B cell (primary cell): ENCODE measurements at regions not wholly inside any gene's neighbourhood (a gene's known extent, or its start where the extent isn't known, plus 50 kb on each side); places are given as distances from the start of the nearest gene placed in this dataset.
A peak's percentile ranks its signal among the peaks of the same experiment; 100 is the strongest.

Source experiments
- ATAC-seq: fragments of 200-7000 bp; cut with Tn5 transposase; one replicate; pipeline ENCODE4 v1.10.0; 2021; ENCODE audit warnings: low read depth, mild to moderate bottlenecking, moderate number of reproducible peaks, moderate library complexity
- CTCF ChIA-PET: fragments of 350-600 bp; sonication (Branson Sonifier 250); formaldehyde crosslinking; loops from one replicate; lab custom pipeline; 2021; ENCODE audit warnings: antibody characterized with exemption, inconsistent platforms; lab: Charles Lee
- POLR2A ChIA-PET: fragments of 350-600 bp; sonication (Branson Sonifier 250); formaldehyde crosslinking; loops from one replicate; lab custom pipeline; 2021; ENCODE audit warnings: antibody characterized with exemption; lab: Charles Lee
- DNase-seq: peaks from one replicate; pipeline ENCODE4 v3.0.0; 2013
- H2AFZ ChIP-seq: 2 replicates; pipeline ENCODE4 v1.6.1; 2012; ENCODE audit warnings: mild to moderate bottlenecking, low read depth, low read length; ENCODE audit not compliant: insufficient read depth, poor library complexity, severe bottlenecking
- H3K27ac ChIP-seq, 2 donors: 1 replicate in 1 of 2; 2 replicates in 1 of 2; pipeline ENCODE4 v1.5.1; 2012 to 2013; ENCODE audit warnings: low read length in 2 of 2, mild to moderate bottlenecking in 2 of 2, moderate library complexity in 1 of 2
- H3K27me3 ChIP-seq, 4 experiments: fragments of 200-600 bp in 1 of 4; sonication (generic) in 1 of 4; replicated peaks in 1 of 4; 1 replicate in 2 of 4; 2 replicates in 2 of 4; pipeline versions ENCODE4 v1.6.1 to v1.7.0; 2013 to 2016; ENCODE audit warnings: low read length in 3 of 4, mild to moderate bottlenecking in 2 of 4, mixed read lengths in 1 of 4, moderate library complexity in 1 of 4; ENCODE audit not compliant: insufficient read depth in 4 of 4, control insufficient read depth in 3 of 4; ENCODE audit errors: control extremely low read depth in 1 of 4
- H3K36me3 ChIP-seq, 2 experiments: replicated peaks in 1 of 2; 1 replicate in 1 of 2; 2 replicates in 1 of 2; pipeline versions ENCODE4 v1.6.1 to v1.7.1; 2013; ENCODE audit warnings: low read length in 1 of 2; ENCODE audit not compliant: insufficient read depth in 2 of 2, control insufficient read depth in 1 of 2; ENCODE audit errors: control extremely low read depth in 1 of 2, extremely low read depth in 1 of 2
- H3K4me1 ChIP-seq, 2 donors: fragments of 200-600 bp in 1 of 2; sonication (generic) in 1 of 2; 1 replicate in 1 of 2; 2 replicates in 1 of 2; pipeline versions ENCODE4 v1.5.1 to v1.6.1; 2013 to 2017; ENCODE audit warnings: low read length in 2 of 2; ENCODE audit not compliant: control insufficient read depth in 2 of 2, insufficient read depth in 2 of 2
- H3K4me2 ChIP-seq: replicated peaks from 2 replicates; pipeline ENCODE3; 2012; ENCODE audit warnings: mild to moderate bottlenecking, low read depth, low read length; ENCODE audit not compliant: poor library complexity, severe bottlenecking
- H3K4me3 ChIP-seq, 5 experiments: fragments of 200-600 bp in 1 of 5; sonication (generic) in 1 of 5; 1 replicate in 3 of 5; 2 replicates in 2 of 5; pipeline versions ENCODE4 v1.5.1 to v1.7.0; 2011 to 2016; ENCODE audit warnings: low read length in 4 of 5, mild to moderate bottlenecking in 4 of 5, low read depth in 2 of 5, control low read depth in 1 of 5, moderate library complexity in 1 of 5; ENCODE audit not compliant: insufficient read depth in 1 of 5; ENCODE audit errors: control extremely low read depth in 1 of 5, extremely low read depth in 1 of 5
- H3K79me2 ChIP-seq: fragments of 200-600 bp; sonication (generic); one replicate; pipeline ENCODE4 v1.6.0; 2016; ENCODE audit warnings: low read length; ENCODE audit not compliant: control insufficient read depth, insufficient read depth
- H3K9ac ChIP-seq: fragments of 200-600 bp; sonication (generic); 2 replicates; pipeline ENCODE4 v1.6.1; 2017; ENCODE audit warnings: mild to moderate bottlenecking, low read length, moderate library complexity
- H3K9me3 ChIP-seq, 3 donors: one replicate each; pipeline versions ENCODE4 v1.6.1 to v1.7.1; 2013; ENCODE audit warnings: low read length in 2 of 3; ENCODE audit not compliant: control insufficient read depth in 2 of 3, insufficient read depth in 1 of 3; ENCODE audit errors: control extremely low read depth in 1 of 3
- H4K20me1 ChIP-seq: 2 replicates; pipeline ENCODE4 v1.6.0; 2012; ENCODE audit warnings: mild to moderate bottlenecking, low read length; ENCODE audit not compliant: insufficient read depth, control insufficient read depth, poor library complexity, severe bottlenecking
- H3K27ac Mint-ChIP-seq: one replicate; pipeline ENCODE4 v1.8.0; 2021; ENCODE audit warnings: mixed read lengths
- H3K27me3 Mint-ChIP-seq: one replicate; pipeline ENCODE4 v1.8.0; 2021; ENCODE audit warnings: mixed read lengths
- H3K4me1 Mint-ChIP-seq: one replicate; pipeline ENCODE4 v1.8.0; 2021; ENCODE audit warnings: mixed read lengths
- H3K4me3 Mint-ChIP-seq: one replicate; pipeline ENCODE4 v1.8.0; 2021; ENCODE audit warnings: mixed read lengths
- H3K9me3 Mint-ChIP-seq: one replicate; pipeline ENCODE4 v1.8.0; 2022; ENCODE audit warnings: mixed read lengths; ENCODE audit not compliant: insufficient read depth
- CTCF ChIP-seq: fragments of 200-600 bp; IDR thresholded peaks from one replicate; pipeline ENCODE4 v1.8.0; 2022; ENCODE audit warnings: antibody characterized with exemption, mild to moderate bottlenecking
- EZH2 ChIP-seq: IDR thresholded peaks from 2 replicates; pipeline ENCODE4 v1.6.1; 2012; ENCODE audit warnings: borderline replicate concordance, low read depth, mild to moderate bottlenecking, moderate library complexity, low read length; ENCODE audit not compliant: insufficient read depth, poor library complexity, severe bottlenecking
- WGBS: methylation state at CpG from one replicate; pipeline ENCODE4 v1.1.5; 2013; ENCODE audit warnings: missing lambda C conversion rate; ENCODE audit not compliant: insufficient coverage; 5-methylcytosine and 5-hydroxymethylcytosine counted together
- intact Hi-C: fragments of 100-400 bp; cut with micrococcal nuclease; formaldehyde crosslinking; loops from one replicate; pipeline ENCODE4 v1.10.0; 2022

GRCh38 chr2:57906152-57906732 lies 140.4 kb upstream of the VRK2 start:
- ChIA-PET POLR2A (no interaction called here), CTCF (interaction anchor here (0.6 to 2.6 kb wide), 28 partner anchors 8 to 1299 kb away, joined by 3 to 9 read pairs (median 3); partner anchors contain the start of gene VRK2)
- peak overlapping the region; percentile 1 for H3K27ac Mint-ChIP-seq
- no peak overlapping the region for H3K4me3 Mint-ChIP-seq
- Histone ChIP-seq H3K9ac (no peak overlapping the region), H3K27ac (no peak overlapping the region), H3K4me2 (no peak overlapping the region), H3K4me1 (peaks cover 14 to 32% of the 10 kb centered on the region in 2 donors), H3K79me2 (no peaks in the 10 kb centered on the region), H3K9me3 (peaks cover 0 to 2% (median 0%) of the 10 kb centered on the region in 3 donors), H2AFZ (no peak overlapping the region), H3K4me3 (no peak overlapping the region), H3K36me3 (no peaks in the 10 kb centered on the region), H3K27me3 (no peaks in the 10 kb centered on the region), H4K20me1 (no peaks in the 10 kb centered on the region)
- ATAC-seq (peak; percentile 65), DNase-seq (peak; percentile 64)
- H3K4me1 Mint-ChIP-seq: peaks cover 34% of the 10 kb centered on the region
- H3K27me3 Mint-ChIP-seq: no peaks in the 10 kb centered on the region
- TF ChIP-seq CTCF (peak; percentile 84), EZH2 (no peak)
- no peaks in the 10 kb centered on the region for H3K9me3 Mint-ChIP-seq
- intact Hi-C loops: loop anchor here (1.0 to 10.0 kb wide), 6 partner anchors 141 to 1119 kb away; partner anchors contain the start of genes FANCL and VRK2
- no CpG with 5 or more reads among the region's 5 CpGs for WGBS

GRCh38 chr2:57907411-57907810 lies 139.2 kb upstream of the VRK2 start:
- H2AFZ ChIP-seq: peak overlapping the region; percentile 50
- intact Hi-C loops: loop anchor here (2.0 to 10.0 kb wide), 5 partner anchors 139 to 1117 kb away; partner anchors contain the start of genes FANCL and VRK2
- H3K4me1 ChIP-seq: peaks cover 14 to 32% of the 10 kb centered on the region in 2 donors
- H3K27ac ChIP-seq: peak overlapping the region; percentile 73 to 89
- Mint-ChIP-seq H3K4me3 (no peak overlapping the region), H3K27me3 (no peaks in the 10 kb centered on the region), H3K4me1 (peaks cover 34% of the 10 kb centered on the region), H3K27ac (peak overlapping the region; percentile 81), H3K9me3 (no peaks in the 10 kb centered on the region)
- peaks cover 0 to 2% (median 0%) of the 10 kb centered on the region in 3 donors for H3K9me3 ChIP-seq
- H3K36me3 ChIP-seq: no peaks in the 10 kb centered on the region
- H3K27me3 ChIP-seq: no peaks in the 10 kb centered on the region
- ChIA-PET POLR2A (no interaction called here), CTCF (interaction anchor here (1.1 to 1.5 kb wide), 3 partner anchors 41 to 965 kb away, joined by 3 to 5 read pairs (median 3); no protein-coding TSS in a partner anchor)
- no peaks in the 10 kb centered on the region for H3K79me2 ChIP-seq
- H3K9ac ChIP-seq: no peak overlapping the region
- H3K4me2 ChIP-seq: no peak overlapping the region
- peak; percentile 6 for DNase-seq
- 100% methylated on average over 1 of the region's 1 CpG for WGBS
- ATAC-seq: no peak
- H3K4me3 ChIP-seq: no peak overlapping the region
- H4K20me1 ChIP-seq: no peaks in the 10 kb centered on the region
- no peak for TF ChIP-seq EZH2
- TF ChIP-seq CTCF: no peak
